SK-N-MC (cell line): ENCODE measurements at regions not wholly inside any gene's neighbourhood (a gene's known extent, or its start where the extent isn't known, plus 50 kb on each side); places are given as distances from the start of the nearest gene placed in this dataset.
A peak's percentile ranks its signal among the peaks of the same experiment; 100 is the strongest.

ENCODE experiments used
- DNase-seq: peaks from one replicate; pipeline ENCODE4 v3.0.0-alpha.2; 2011; ENCODE audit warnings: low read depth, low spot score
- H3K27ac ChIP-seq: fragments of 200-600 bp; sonication (generic); 2 replicates; pipeline ENCODE4 v1.5.1; 2016; ENCODE audit warnings: mixed run types
- H3K36me3 ChIP-seq: fragments of 200-600 bp; sonication (generic); 2 replicates; pipeline ENCODE4 v1.6.1; 2017; ENCODE audit warnings: antibody characterized with exemption, low read length, mixed read lengths; ENCODE audit not compliant: insufficient read depth
- H3K4me3 ChIP-seq: fragments of 200-600 bp; sonication (generic); 2 replicates; pipeline ENCODE4 v1.5.1; 2016
- H3K9ac ChIP-seq: fragments of 200-600 bp; sonication (generic); 2 replicates; pipeline ENCODE4 v1.8.0; 2017; ENCODE audit warnings: mixed run types, mixed read lengths; ENCODE audit not compliant: insufficient read length
- H3K9me3 ChIP-seq: fragments of 200-600 bp; sonication (generic); 2 replicates; pipeline ENCODE4 v1.6.1; 2017; ENCODE audit warnings: low read depth, mild to moderate bottlenecking, antibody characterized with exemption, low read length, moderate library complexity, mixed read lengths
- EZH2 ChIP-seq: fragments of 200-600 bp; sonication (generic); IDR thresholded peaks from one replicate; pipeline ENCODE4 v1.6.1; 2017; ENCODE audit warnings: antibody characterized with exemption
- FOXP2 ChIP-seq: optimal IDR thresholded peaks from 2 replicates; pipeline ENCODE3; 2011; ENCODE audit warnings: mild to moderate bottlenecking, moderate library complexity; ENCODE audit not compliant: insufficient read depth; ENCODE audit errors: extremely low read length, control extremely low read depth
- POLR2AphosphoS5 ChIP-seq: IDR thresholded peaks from 2 replicates; pipeline ENCODE4 v1.6.1; 2012; ENCODE audit warnings: mild to moderate bottlenecking, low read depth, low read length, borderline replicate concordance

DNA sequence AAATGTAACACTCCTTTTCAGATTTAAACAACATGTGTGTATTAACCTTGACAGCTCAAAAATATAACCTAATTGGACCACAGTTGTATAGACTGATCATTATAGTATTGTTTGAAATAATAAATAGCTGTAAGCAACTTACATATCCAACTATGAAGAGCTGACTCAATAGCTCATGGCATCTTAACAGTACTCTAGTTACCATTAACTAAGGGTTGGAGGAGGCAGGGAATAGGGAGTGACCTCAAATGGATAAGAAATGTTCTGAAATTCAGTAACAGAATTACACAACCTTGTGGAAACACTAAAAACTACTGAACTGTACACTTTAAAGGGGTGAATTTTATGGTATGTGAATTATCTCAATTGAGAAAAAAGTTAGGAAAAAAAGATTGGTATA is 136.5 kb upstream of the CPEB2 start:
- H3K4me3 ChIP-seq = no peak overlapping the region
- H3K9ac ChIP-seq = no peak overlapping the region
- TF ChIP-seq POLR2AphosphoS5 = no peak
- H3K27ac ChIP-seq = no peak overlapping the region
- no peaks in the 10 kb centered on the region for H3K36me3 ChIP-seq
- DNase-seq = no peak
- no peaks in the 10 kb centered on the region for H3K9me3 ChIP-seq

DNA sequence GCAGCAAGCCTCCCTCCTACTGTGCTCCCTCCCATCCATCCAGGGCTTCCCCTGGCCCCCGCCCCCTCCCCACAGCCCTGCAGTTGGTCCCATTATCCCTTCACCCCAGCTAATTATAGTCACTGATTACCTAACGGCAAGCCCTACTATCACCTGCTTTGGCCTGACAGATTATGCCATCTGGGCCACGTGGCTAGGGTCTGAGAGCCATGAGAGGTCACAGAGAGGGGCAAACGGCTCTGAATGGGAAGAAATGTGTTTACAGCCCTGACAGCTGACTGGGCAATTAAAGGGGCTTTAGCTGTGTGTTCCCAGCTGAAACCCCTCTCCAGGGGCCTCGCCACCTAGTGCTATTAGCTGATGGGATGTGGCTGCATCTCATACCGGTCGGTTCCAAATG is 134.4 kb upstream of the CPEB2 start:
- TF ChIP-seq POLR2AphosphoS5 (no peak), EZH2 (no peak), FOXP2 (no peak)
- Histone ChIP-seq H3K4me3 (no peak overlapping the region), H3K9me3 (no peaks in the 10 kb centered on the region), H3K9ac (no peak overlapping the region), H3K27ac (no peak overlapping the region), H3K36me3 (no peaks in the 10 kb centered on the region)
- DNase-seq = no peak

DNA sequence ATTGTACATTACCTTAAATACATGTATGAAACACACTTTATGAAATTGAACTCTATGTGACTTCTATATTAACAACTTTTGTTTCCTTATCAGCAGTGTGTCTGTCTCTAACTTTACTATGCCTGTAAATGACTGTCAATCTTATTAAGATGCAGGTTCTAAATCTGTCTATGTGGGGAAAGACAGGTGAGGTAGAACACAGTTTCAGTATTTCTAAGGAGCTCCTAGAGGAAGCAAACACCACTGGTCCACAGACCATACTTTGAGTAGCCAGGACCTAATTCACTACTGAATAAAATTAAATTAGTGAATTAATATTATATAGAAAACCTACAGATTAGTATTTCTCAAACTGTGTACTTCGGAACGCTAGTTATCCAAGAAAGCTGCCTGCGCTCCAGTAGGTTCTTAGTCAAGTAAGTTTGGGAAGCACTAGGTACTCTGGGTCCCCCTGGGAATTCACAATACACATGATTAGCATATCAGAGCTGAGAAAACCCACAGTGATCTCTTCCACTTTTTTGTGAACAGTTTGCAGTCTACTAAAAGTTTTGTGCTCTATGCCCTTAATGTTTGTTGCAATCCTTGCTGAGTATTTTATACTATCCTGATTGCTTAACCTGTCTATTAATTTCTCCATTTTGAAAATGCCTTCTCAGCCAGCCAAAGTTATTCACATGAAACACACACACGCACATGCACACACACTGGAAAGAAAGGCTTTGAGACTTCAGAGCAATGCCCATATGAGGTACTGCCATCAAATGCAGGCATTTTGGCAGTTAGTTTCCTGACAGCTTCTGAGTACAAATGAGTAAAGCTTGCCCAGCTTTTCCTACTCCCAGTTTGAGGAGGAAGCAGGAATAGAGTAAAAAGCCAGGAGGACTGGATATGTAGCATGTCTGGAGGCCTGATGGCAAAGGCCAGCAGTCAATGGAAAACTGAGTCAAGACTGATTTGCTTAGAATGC is 133.6 kb upstream of the CPEB2 start:
- Histone ChIP-seq H3K9me3 (no peaks in the 10 kb centered on the region), H3K36me3 (no peaks in the 10 kb centered on the region), H3K4me3 (no peak overlapping the region), H3K27ac (no peak overlapping the region), H3K9ac (no peak overlapping the region)
- DNase-seq = no peak
- no peak for TF ChIP-seq FOXP2
- no peak for TF ChIP-seq POLR2AphosphoS5
- TF ChIP-seq EZH2 = no peak

DNA sequence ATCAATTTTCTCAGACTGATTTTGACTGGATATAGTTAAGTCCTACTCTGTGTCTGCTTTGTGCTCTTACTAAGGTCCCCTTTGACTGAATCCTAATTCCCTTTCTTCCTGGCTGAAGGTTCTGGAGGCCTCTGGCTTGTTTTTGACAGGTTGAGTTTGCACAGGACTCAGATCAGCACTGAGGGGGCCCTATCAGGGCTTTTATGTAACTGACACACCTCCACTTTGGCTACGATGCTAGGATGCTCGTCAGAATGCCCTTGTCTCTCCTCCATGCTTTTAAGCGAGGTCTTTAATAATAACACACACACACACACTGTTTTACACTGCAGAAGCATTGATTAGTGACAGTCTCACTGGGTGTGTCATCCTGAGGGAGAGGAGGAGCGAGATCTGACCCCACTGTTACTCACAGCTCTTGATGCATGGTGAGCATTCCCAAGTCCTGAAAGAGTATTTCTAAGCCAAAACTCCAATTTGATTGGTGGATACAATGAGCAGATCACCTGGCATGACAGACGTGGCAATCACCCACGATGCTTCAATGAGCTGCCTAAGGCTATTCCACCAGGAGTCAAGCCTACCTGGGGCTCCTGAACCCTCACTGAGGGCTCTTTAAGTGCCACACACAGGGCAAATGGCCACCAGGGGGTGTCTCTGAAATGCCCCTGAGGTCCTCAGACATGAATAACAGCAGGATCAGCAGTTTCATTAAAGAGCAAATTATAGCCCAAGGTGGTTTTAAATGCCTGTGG is 130.4 kb upstream of the CPEB2 start:
- no peaks in the 10 kb centered on the region for H3K9me3 ChIP-seq
- TF ChIP-seq FOXP2 = no peak
- no peak for TF ChIP-seq EZH2
- no peak for TF ChIP-seq POLR2AphosphoS5
- H3K36me3 ChIP-seq = no peaks in the 10 kb centered on the region
- DNase-seq = no peak
- H3K4me3 ChIP-seq = no peak overlapping the region
- no peak overlapping the region for H3K27ac ChIP-seq
- no peak overlapping the region for H3K9ac ChIP-seq

DNA sequence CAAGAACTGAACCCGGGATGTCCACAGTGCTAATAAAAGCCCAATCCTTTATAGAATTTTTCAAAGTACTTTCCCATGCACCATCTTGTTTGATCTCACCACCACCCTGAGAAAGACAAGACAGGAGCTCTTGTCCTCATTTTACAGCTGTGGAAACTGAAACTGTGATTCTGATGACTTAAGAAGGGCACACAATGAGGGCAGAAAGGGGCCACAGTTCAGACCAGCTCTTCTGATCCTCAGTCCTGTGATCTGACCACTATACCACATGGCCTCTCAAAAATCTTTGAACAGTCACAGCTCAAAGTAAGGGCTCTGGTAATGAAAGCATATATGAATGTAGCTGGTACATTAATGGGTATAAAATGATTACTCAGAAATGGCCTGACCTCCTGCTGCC is 127.3 kb upstream of the CPEB2 start:
- H3K9me3 ChIP-seq = no peaks in the 10 kb centered on the region
- TF ChIP-seq POLR2AphosphoS5 (no peak), EZH2 (no peak), FOXP2 (no peak)
- H3K27ac ChIP-seq = no peak overlapping the region
- H3K4me3 ChIP-seq = no peak overlapping the region
- no peak overlapping the region for H3K9ac ChIP-seq
- no peaks in the 10 kb centered on the region for H3K36me3 ChIP-seq
- no peak for DNase-seq

DNA sequence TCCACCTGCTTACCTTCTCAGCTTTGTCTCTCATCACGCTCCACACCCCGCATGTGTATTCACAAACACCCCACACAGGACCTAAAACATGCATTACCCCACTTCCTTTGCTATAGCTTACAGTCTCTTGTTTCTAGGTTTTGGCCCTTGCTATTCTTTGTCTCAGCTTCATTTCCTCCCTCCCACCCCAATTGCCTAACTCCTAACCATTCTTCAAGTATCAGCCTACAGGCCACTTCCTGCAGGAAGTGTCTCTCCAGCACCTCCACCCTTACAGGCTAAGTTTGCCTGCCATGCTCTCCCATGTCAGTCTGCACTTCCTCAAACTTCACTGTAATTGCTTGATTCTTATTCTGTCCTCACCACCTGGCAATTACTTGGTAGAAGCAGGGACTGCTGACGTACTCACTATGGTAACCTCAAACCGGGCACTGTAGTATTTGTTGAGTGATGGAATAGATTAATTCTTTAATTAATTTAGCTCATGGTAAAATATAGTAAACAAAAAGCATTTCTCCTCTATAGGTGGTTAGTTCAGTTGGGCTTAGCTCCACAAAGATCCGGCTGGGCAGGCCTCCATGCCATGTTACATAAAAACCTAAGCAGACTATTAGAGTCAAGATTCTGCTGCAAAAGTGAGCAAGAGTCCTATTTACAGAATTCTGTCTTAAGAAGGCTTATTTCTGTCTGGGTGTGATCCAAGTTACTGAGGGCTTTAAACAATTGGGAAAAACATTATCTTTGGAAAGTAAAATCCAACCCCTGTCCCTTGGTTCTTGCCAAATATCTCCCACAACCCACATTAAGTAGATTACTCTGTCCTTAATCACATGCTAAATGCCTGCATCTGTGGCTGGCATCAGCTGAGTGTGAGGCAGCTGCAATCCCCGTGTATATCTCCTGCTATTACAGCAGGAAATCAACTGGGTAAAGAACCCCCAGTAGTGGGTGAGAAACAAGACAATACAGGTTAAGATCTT is 124.7 kb upstream of the CPEB2 start:
- H3K9ac ChIP-seq = no peak overlapping the region
- no peak for DNase-seq
- H3K9me3 ChIP-seq = no peaks in the 10 kb centered on the region
- no peak overlapping the region for H3K4me3 ChIP-seq
- H3K27ac ChIP-seq = peak overlapping the region; percentile 46; the same call in 1 of the 2 replicates
- H3K36me3 ChIP-seq = no peaks in the 10 kb centered on the region
- TF ChIP-seq POLR2AphosphoS5 (no peak), FOXP2 (no peak), EZH2 (no peak)

DNA sequence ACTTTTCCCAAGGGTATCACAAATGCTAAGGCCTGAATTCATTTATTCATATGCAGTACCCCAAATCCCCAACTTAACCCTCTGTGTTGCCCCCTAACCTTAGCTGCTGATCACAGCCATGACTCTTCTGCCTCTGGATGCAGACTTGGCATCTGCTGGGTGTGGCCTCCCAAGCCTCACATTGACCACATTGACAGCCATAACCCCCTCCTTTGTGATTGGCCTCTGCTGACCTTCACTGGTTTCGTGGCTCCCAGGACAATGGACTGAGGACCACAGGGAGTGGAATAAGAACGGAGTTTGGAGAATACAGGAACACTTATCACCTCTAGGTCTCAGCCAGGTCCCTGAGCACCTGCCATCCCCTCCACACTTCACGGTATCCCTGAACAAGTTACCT is 123.6 kb upstream of the CPEB2 start:
- no peak overlapping the region for H3K9ac ChIP-seq
- DNase-seq = no peak
- H3K9me3 ChIP-seq = no peaks in the 10 kb centered on the region
- TF ChIP-seq EZH2 = no peak
- TF ChIP-seq POLR2AphosphoS5 = no peak
- no peak for TF ChIP-seq FOXP2
- no peak overlapping the region for H3K4me3 ChIP-seq
- H3K36me3 ChIP-seq = no peaks in the 10 kb centered on the region
- H3K27ac ChIP-seq = no peak overlapping the region
